Activated CD4-positive, alpha-beta T cell treated with anti-CD3 and anti-CD28 coated beads, Interleukin-2, amount 10 ng/mL, durations not matched to agents 7 days and 5 days (primary cell): ENCODE measurements at regions not wholly inside any gene's neighbourhood (a gene's known extent, or its start where the extent isn't known, plus 50 kb on each side); places are given as distances from the start of the nearest gene placed in this dataset.

ENCODE experiments used
- CTCF ChIA-PET: fragments of 350-600 bp; sonication (Branson Sonifier 250); formaldehyde crosslinking; loops from one replicate; lab custom pipeline; 2021; ENCODE audit warnings: antibody characterized with exemption; lab: Charles Lee
- POLR2A ChIA-PET: fragments of 350-600 bp; sonication (Branson Sonifier 250); formaldehyde crosslinking; loops from one replicate; lab custom pipeline; 2021; ENCODE audit warnings: antibody characterized with exemption; lab: Charles Lee
- DNase-seq: peaks from one replicate; pipeline ENCODE4 v3.0.0-alpha.2; 2020
- H3K27ac Mint-ChIP-seq: one replicate; pipeline ENCODE4 v1.8.0; 2021; ENCODE audit warnings: mild to moderate bottlenecking, moderate library complexity, mixed read lengths
- H3K27me3 Mint-ChIP-seq: one replicate; pipeline ENCODE4 v1.8.0; 2021; ENCODE audit warnings: mixed read lengths
- H3K36me3 Mint-ChIP-seq: one replicate; pipeline ENCODE4 v1.8.0; 2021; ENCODE audit warnings: low read depth, mixed read lengths
- H3K4me1 Mint-ChIP-seq: one replicate; pipeline ENCODE4 v1.8.0; 2021; ENCODE audit warnings: mixed read lengths
- H3K4me3 Mint-ChIP-seq: one replicate; pipeline ENCODE4 v1.8.0; 2021; ENCODE audit warnings: mild to moderate bottlenecking, moderate library complexity, mixed read lengths
- H3K9me3 Mint-ChIP-seq: one replicate; pipeline ENCODE4 v1.8.0; 2021; ENCODE audit warnings: mixed read lengths

GRCh38 chr2:191738003-191738402, 60.1 kb downstream of the NABP1 start:
- POLR2A ChIA-PET, result no interaction called here
- Mint-ChIP-seq H3K4me1 (peaks cover 14% of the 10 kb centered on the region), H3K27me3 (peaks cover 35% of the 10 kb centered on the region), H3K4me3 (no peak overlapping the region), H3K27ac (no peak overlapping the region), H3K9me3 (no peaks in the 10 kb centered on the region), H3K36me3 (no peaks in the 10 kb centered on the region)
- CTCF ChIA-PET, result interaction anchor here (0.6 kb wide), 1 partner anchor 515 kb away, joined by 3 read pairs; no protein-coding TSS in a partner anchor
- DNase-seq, result no peak

DNA sequence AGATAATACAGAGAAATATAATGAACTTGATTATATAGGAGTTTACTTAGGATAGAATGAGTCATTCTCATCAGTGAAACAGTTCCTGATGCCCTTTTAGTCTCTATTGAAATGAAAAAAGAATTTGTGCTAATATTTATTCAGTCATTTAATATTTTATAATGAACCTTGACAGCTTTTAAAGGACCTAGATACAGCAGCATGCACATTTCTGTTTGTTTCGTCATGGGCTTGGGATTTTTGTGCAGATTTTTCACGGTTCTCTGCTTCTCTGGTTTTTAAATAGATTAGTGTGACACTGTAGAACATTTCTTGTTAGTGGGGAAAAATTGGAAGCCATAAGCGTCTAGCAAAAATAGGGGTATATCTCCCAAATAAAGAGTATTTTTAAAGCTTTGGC, 60.7 kb downstream of the NABP1 start:
- POLR2A ChIA-PET, result no interaction called here
- H3K4me3 Mint-ChIP-seq, result no peak overlapping the region
- no peaks in the 10 kb centered on the region for H3K9me3 Mint-ChIP-seq
- no peaks in the 10 kb centered on the region for H3K36me3 Mint-ChIP-seq
- DNase-seq, result no peak
- H3K27me3 Mint-ChIP-seq, result peaks cover 38% of the 10 kb centered on the region
- H3K4me1 Mint-ChIP-seq, result peaks cover 15% of the 10 kb centered on the region
- CTCF ChIA-PET, result interaction anchor here (0.6 to 1.4 kb wide), 2 partner anchors 31 to 514 kb away, joined by 3 read pairs; no protein-coding TSS in a partner anchor
- no peak overlapping the region for H3K27ac Mint-ChIP-seq

DNA sequence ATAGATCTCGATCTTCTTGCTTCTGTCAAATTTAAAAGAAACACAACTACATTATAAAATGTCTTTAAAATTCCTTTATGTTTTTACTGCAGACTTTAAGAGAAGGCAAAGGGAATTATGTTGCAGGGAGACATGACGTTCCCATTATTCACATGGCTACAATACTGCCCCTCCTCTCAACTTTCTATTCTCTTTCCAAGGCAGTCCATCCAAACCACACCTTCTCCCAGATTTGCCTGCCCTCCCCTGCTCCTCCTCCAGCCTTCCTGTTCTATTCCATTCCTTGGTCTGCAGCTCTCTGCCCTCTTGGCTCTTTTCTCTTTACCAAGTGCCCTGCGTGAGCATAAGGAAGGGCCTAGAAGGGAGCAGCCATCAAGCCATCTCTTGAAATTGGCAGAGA, 61.3 kb downstream of the NABP1 start:
- H3K9me3 Mint-ChIP-seq, result no peaks in the 10 kb centered on the region
- POLR2A ChIA-PET, result no interaction called here
- H3K36me3 Mint-ChIP-seq, result no peaks in the 10 kb centered on the region
- H3K27ac Mint-ChIP-seq, result no peak overlapping the region
- H3K27me3 Mint-ChIP-seq, result peaks cover 39% of the 10 kb centered on the region
- H3K4me3 Mint-ChIP-seq, result no peak overlapping the region
- no peak for DNase-seq
- CTCF ChIA-PET, result interaction anchor here (1.0 to 2.1 kb wide), 3 partner anchors 9 to 31 kb away, joined by 3 to 8 read pairs (median 3); no protein-coding TSS in a partner anchor
- peaks cover 15% of the 10 kb centered on the region for H3K4me1 Mint-ChIP-seq

GRCh38 chr2:191740016-191740419, 62.1 kb downstream of the NABP1 start:
- peaks cover 15% of the 10 kb centered on the region for H3K4me1 Mint-ChIP-seq
- H3K27ac Mint-ChIP-seq, result peak overlapping the region; percentile 20
- H3K4me3 Mint-ChIP-seq, result peak overlapping the region; percentile 25
- no peaks in the 10 kb centered on the region for H3K9me3 Mint-ChIP-seq
- DNase-seq, result peak; percentile 86
- CTCF ChIA-PET, result interaction anchor here (0.6 to 2.1 kb wide), 6 partner anchors 8 to 182 kb away, joined by 3 to 8 read pairs (median 3); no protein-coding TSS in a partner anchor
- H3K27me3 Mint-ChIP-seq, result peaks cover 39% of the 10 kb centered on the region
- POLR2A ChIA-PET, result interaction anchor here (0.5 kb wide), 1 partner anchor 712 kb away, joined by 6 read pairs; no protein-coding TSS in a partner anchor
- H3K36me3 Mint-ChIP-seq, result no peaks in the 10 kb centered on the region

DNA sequence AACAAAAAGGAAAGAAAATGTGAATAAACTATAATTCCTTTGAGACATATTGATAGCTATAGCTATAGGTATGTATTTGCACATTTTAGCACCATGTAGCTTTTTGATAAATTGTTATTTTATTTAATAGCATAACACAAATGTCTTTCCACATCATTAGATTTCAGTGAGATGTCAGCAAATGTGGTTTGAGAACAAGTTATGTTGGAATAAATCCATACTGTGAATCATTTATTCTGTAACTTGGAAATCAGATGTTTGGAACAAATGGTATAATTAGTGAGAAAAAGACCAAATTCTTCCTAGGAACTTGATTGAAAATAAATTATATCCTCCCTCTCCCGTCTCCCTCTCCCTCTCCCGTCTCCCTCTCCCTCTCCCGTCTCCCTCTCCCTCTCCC, 62.8 kb downstream of the NABP1 start:
- no peaks in the 10 kb centered on the region for H3K36me3 Mint-ChIP-seq
- H3K9me3 Mint-ChIP-seq, result no peaks in the 10 kb centered on the region
- H3K27me3 Mint-ChIP-seq, result peaks cover 45% of the 10 kb centered on the region
- no peak for DNase-seq
- H3K4me3 Mint-ChIP-seq, result no peak overlapping the region
- peaks cover 15% of the 10 kb centered on the region for H3K4me1 Mint-ChIP-seq
- H3K27ac Mint-ChIP-seq, result no peak overlapping the region
- ChIA-PET POLR2A (no interaction called here), CTCF (interaction anchor here (0.6 to 2.1 kb wide), 4 partner anchors 8 to 183 kb away, joined by 3 to 8 read pairs (median 4); no protein-coding TSS in a partner anchor)

DNA sequence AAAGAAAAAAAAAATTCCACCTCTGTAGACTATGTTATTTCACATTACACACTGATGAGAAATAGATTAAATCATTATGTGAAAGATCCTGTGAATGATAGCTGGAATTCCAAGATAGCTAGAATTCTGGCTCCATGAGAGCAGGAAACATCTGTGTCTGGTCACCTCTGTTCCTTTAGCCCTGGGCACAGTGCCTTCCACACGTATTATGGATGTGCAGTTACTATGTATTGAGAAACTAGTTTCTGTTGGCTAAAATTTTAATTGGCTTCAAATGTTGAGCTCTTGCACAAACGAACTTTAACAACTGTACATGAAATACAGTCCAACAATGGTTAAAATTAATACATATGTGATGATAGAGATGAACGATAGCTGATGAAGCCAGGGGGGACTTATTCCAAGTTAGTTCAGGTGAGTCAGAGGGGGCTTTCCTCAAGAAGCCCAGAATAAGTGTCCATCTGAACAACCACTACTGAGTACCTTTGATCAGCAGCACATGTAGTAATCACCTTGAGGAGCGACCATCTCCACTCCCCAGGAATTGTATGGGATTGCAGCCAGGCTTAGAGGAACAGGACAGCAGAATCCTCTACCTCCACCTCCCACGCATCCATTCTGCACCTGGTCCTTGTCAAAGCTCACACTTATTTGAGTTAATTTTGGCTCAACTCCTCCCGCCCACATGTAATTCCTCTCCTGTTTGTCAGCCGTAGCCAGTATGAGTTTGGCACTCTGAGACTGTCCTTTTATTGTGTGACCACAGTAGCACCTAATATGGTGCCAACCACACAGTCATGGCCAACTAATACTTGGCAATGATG, 68.6 kb downstream of the NABP1 start:
- Mint-ChIP-seq H3K27ac (no peak overlapping the region), H3K27me3 (peaks cover 45% of the 10 kb centered on the region), H3K4me3 (no peak overlapping the region), H3K36me3 (no peaks in the 10 kb centered on the region), H3K4me1 (peaks cover 1% of the 10 kb centered on the region), H3K9me3 (no peaks in the 10 kb centered on the region)
- ChIA-PET POLR2A (no interaction called here), CTCF (no interaction called here)
- no peak for DNase-seq

GRCh38 chr2:191747170-191747530, 69.2 kb downstream of the NABP1 start:
- Mint-ChIP-seq H3K4me1 (peaks cover 1% of the 10 kb centered on the region), H3K27me3 (peaks cover 48% of the 10 kb centered on the region), H3K9me3 (no peaks in the 10 kb centered on the region), H3K27ac (no peak overlapping the region), H3K36me3 (no peaks in the 10 kb centered on the region), H3K4me3 (no peak overlapping the region)
- POLR2A ChIA-PET, result no interaction called here
- CTCF ChIA-PET, result interaction anchor here (2.8 kb wide), 1 partner anchor 7 kb away, joined by 8 read pairs; no protein-coding TSS in a partner anchor
- no peak for DNase-seq

GRCh38 chr2:191748059-191748461, 70.1 kb downstream of the NABP1 start:
- CTCF ChIA-PET, result interaction anchor here (1.5 to 2.8 kb wide), 2 partner anchors 8 to 33 kb away, joined by 4 to 8 read pairs; no protein-coding TSS in a partner anchor
- no peaks in the 10 kb centered on the region for H3K9me3 Mint-ChIP-seq
- peaks cover 1% of the 10 kb centered on the region for H3K4me1 Mint-ChIP-seq
- no peak for DNase-seq
- no peak overlapping the region for H3K4me3 Mint-ChIP-seq
- H3K36me3 Mint-ChIP-seq, result no peaks in the 10 kb centered on the region
- H3K27ac Mint-ChIP-seq, result no peak overlapping the region
- POLR2A ChIA-PET, result interaction anchor here (0.6 kb wide), 1 partner anchor 614 kb away, joined by 3 read pairs; no protein-coding TSS in a partner anchor
- peaks cover 54% of the 10 kb centered on the region for H3K27me3 Mint-ChIP-seq

DNA sequence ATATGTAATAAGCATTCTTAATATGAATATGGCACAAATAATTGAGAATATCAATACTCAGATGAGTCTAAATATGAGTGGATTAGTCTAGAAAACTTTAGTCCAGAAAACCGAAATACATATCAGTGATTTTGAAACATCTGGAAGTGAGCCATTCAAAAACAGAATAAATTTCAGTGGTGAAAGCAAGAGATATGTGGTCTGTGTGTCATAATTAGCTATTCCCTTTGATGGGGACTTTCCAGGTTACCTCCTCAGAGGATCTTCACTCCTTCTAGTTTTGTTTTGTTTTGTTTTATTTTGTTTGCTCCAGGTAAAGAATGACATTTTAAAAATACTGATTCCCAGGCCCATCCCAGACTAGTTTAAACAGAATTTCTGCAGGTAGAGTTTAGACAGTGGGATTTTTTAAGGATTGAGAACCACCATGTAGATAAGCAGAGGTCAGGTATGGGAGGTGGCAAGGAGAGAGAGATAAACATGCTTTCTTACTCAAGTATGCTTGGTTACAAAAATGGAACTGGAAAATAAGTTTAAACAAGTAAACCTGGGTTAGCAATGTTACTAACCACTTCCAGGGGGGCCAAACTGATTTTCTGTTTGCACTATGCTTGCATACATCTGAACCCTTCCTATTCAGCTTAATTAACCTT, 70.7 kb downstream of the NABP1 start:
- DNase-seq, result no peak
- Mint-ChIP-seq H3K27ac (no peak overlapping the region), H3K36me3 (no peaks in the 10 kb centered on the region), H3K4me3 (no peak overlapping the region), H3K4me1 (no peaks in the 10 kb centered on the region), H3K27me3 (peaks cover 56% of the 10 kb centered on the region), H3K9me3 (no peaks in the 10 kb centered on the region)
- CTCF ChIA-PET, result interaction anchor here (1.5 to 2.8 kb wide), 2 partner anchors 9 to 33 kb away, joined by 4 to 8 read pairs; no protein-coding TSS in a partner anchor
- POLR2A ChIA-PET, result interaction anchor here (0.6 kb wide), 1 partner anchor 615 kb away, joined by 3 read pairs; no protein-coding TSS in a partner anchor

DNA sequence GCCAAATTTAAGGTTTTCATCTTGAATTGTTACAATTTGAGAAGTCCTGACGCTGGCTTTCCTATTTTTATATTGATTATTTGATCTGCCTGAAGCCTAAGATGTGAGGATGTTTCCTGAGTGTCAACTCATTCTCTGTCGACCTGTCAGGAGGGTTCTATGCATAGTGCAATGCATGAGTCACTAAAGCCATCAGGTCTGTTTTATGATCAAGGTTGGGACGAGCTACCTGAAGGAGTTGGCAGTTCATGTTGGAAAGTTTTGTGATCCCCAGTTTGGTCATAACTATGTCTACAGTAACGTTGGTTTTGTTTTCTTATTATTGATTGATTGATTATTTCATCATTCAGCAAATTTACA, 71.2 kb downstream of the NABP1 start:
- peaks cover 56% of the 10 kb centered on the region for H3K27me3 Mint-ChIP-seq
- H3K4me1 Mint-ChIP-seq, result no peaks in the 10 kb centered on the region
- no peak overlapping the region for H3K27ac Mint-ChIP-seq
- DNase-seq, result no peak
- POLR2A ChIA-PET, result no interaction called here
- H3K36me3 Mint-ChIP-seq, result no peaks in the 10 kb centered on the region
- CTCF ChIA-PET, result interaction anchor here (1.5 to 2.8 kb wide), 2 partner anchors 9 to 34 kb away, joined by 4 to 8 read pairs; no protein-coding TSS in a partner anchor
- H3K4me3 Mint-ChIP-seq, result no peak overlapping the region
- no peaks in the 10 kb centered on the region for H3K9me3 Mint-ChIP-seq

DNA sequence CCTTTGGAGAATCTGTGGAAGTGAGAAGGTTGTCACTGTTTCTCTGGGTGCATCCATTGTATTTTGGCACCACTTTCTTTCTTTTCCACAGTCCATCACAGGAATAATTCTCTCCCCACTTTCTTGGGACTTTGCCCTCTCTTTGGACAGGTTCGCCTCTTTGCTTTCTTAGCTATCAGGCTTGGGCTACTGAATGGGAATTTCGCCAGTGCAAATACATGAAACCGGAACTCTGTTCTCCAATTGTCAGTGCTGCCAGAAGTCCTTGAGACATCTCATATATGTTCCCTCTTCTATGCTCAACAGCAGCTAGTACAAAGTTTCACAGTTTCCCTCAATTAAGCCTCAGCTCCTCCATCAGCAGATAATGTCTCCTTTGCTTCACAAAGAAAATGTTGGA, 76.2 kb downstream of the NABP1 start:
- peaks cover 37% of the 10 kb centered on the region for H3K27me3 Mint-ChIP-seq
- no peak overlapping the region for H3K4me3 Mint-ChIP-seq
- ChIA-PET POLR2A (no interaction called here), CTCF (interaction anchor here (0.6 kb wide), 1 partner anchor 420 kb away, joined by 3 read pairs; no protein-coding TSS in a partner anchor)
- peaks cover 3% of the 10 kb centered on the region for H3K4me1 Mint-ChIP-seq
- H3K36me3 Mint-ChIP-seq, result no peaks in the 10 kb centered on the region
- H3K9me3 Mint-ChIP-seq, result no peaks in the 10 kb centered on the region
- no peak for DNase-seq
- no peak overlapping the region for H3K27ac Mint-ChIP-seq

DNA sequence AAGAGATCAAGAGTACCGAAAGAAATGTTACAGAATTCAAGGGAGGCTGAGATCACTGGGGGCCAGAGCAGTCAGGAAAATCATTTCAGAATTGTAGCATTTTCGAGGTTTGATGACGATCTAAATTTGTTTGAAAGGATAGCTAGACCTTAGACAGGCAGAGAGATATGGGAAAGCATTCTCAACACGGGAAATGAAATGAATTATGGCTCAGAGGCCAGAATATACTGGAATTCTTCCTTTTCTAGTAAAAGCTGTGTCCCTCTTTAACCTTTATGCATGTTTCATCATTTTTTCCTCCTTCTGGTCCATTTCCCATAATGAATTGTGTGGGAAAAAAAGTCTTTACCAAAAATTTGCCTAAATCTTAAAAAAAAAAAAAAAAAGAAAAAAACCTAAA, 78.8 kb downstream of the NABP1 start:
- no peak for DNase-seq
- H3K4me1 Mint-ChIP-seq, result peaks cover 3% of the 10 kb centered on the region
- no peaks in the 10 kb centered on the region for H3K9me3 Mint-ChIP-seq
- no peak overlapping the region for H3K4me3 Mint-ChIP-seq
- CTCF ChIA-PET, result interaction anchor here (0.7 to 1.4 kb wide), 2 partner anchors 17 to 172 kb away, joined by 3 to 4 read pairs; no protein-coding TSS in a partner anchor
- peaks cover 36% of the 10 kb centered on the region for H3K27me3 Mint-ChIP-seq
- H3K27ac Mint-ChIP-seq, result no peak overlapping the region
- POLR2A ChIA-PET, result no interaction called here
- H3K36me3 Mint-ChIP-seq, result no peaks in the 10 kb centered on the region
